Neural cell (in vitro differentiated cells): ENCODE measurements at regions not wholly inside any gene's neighbourhood (a gene's known extent, or its start where the extent isn't known, plus 50 kb on each side); places are given as distances from the start of the nearest gene placed in this dataset.

Source experiments
- EZH2 ChIP-seq: fragments of 200-600, 300-800 bp; shearing (Covaris generic), sonication (generic); IDR thresholded peaks from 2 replicates; pipeline ENCODE4 v1.6.1; 2014; ENCODE audit warnings: antibody characterized with exemption, low read length, borderline replicate concordance, mild to moderate bottlenecking; ENCODE audit not compliant: insufficient read depth, poor library complexity, severe bottlenecking
- SMC3 ChIP-seq: fragments of 450-650 bp; conservative IDR thresholded peaks from 2 replicates; pipeline ENCODE4 v1.6.1; 2014; ENCODE audit warnings: antibody characterized with exemption, mild to moderate bottlenecking, moderate library complexity; ENCODE audit not compliant: poor library complexity
- TAF1 ChIP-seq: IDR thresholded peaks from 2 replicates; pipeline ENCODE4 v1.6.1; 2012; ENCODE audit warnings: low read depth
- TF ChIP-seq, protein P1 (sequence below): fragments of 450-650 bp; IDR thresholded peaks from 2 replicates; pipeline ENCODE4 v1.5.1; 2014; ENCODE audit warnings: antibody characterized with exemption, mild to moderate bottlenecking, moderate library complexity; ENCODE audit not compliant: poor library complexity, severe bottlenecking

DNA sequence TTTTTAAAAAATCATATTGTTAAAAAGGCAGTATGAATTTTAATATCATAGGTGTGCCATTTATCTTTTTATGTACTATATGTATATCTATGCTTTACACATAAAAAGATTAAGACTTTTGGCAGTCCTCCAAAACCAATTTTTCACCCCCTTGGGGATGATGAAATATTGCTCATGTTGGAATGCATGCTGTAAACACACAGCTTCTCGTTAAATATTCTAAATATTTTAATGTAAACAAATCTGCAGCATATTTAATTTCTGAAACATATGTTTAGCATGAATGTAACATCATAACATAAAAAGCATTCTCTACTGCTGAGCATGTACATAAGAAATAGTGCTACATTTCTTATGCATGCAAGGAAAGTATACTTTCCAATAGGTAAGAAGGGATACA, 484.3 kb upstream of the LRATD1 start:
- TF ChIP-seq, protein P1, sequence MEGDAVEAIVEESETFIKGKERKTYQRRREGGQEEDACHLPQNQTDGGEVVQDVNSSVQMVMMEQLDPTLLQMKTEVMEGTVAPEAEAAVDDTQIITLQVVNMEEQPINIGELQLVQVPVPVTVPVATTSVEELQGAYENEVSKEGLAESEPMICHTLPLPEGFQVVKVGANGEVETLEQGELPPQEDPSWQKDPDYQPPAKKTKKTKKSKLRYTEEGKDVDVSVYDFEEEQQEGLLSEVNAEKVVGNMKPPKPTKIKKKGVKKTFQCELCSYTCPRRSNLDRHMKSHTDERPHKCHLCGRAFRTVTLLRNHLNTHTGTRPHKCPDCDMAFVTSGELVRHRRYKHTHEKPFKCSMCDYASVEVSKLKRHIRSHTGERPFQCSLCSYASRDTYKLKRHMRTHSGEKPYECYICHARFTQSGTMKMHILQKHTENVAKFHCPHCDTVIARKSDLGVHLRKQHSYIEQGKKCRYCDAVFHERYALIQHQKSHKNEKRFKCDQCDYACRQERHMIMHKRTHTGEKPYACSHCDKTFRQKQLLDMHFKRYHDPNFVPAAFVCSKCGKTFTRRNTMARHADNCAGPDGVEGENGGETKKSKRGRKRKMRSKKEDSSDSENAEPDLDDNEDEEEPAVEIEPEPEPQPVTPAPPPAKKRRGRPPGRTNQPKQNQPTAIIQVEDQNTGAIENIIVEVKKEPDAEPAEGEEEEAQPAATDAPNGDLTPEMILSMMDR = no peak
- TF ChIP-seq TAF1 = no peak
- TF ChIP-seq SMC3 = no peak
- no peak for TF ChIP-seq EZH2
